ENCODE measurements at regions not wholly inside any gene's neighbourhood (a gene's known extent, or its start where the extent isn't known, plus 50 kb on each side); places are given as distances from the start of the nearest gene placed in this dataset.

DNA sequence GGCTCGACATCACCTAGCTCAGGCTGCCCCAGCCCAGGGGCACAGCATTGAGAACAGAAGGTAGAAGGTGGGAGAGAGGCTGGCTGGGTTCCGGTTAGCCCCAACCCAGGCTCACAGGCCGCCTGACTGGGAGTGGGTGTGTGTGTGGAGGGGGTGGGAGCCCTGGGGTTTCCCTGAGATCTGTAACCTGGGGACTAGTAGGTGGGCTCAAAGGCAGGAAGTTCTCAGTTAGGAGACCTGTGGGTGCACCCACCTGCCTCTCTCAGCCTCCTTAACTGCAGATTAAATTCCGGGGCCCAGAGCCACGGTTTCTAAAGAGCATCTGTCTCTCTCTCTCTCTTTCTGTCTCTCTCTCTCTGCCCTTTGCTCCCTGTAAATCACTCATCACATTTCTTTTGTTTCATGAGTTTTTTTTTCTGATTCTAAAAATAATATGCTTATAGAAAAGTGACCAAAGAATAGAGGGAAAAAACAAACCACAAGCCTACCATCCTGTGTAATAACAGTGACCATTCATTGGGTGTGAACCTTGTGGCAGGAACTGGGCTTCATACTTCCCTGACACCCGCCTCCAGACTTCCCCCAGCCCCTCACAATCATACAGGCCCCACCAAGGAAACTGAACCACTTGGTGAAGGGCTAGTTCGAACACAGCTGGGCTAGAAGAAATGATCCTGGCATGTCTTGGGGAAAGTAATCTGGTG is 83.4 kb upstream of the SMNDC1 start:
- TF ChIP-seq, protein P1, sequence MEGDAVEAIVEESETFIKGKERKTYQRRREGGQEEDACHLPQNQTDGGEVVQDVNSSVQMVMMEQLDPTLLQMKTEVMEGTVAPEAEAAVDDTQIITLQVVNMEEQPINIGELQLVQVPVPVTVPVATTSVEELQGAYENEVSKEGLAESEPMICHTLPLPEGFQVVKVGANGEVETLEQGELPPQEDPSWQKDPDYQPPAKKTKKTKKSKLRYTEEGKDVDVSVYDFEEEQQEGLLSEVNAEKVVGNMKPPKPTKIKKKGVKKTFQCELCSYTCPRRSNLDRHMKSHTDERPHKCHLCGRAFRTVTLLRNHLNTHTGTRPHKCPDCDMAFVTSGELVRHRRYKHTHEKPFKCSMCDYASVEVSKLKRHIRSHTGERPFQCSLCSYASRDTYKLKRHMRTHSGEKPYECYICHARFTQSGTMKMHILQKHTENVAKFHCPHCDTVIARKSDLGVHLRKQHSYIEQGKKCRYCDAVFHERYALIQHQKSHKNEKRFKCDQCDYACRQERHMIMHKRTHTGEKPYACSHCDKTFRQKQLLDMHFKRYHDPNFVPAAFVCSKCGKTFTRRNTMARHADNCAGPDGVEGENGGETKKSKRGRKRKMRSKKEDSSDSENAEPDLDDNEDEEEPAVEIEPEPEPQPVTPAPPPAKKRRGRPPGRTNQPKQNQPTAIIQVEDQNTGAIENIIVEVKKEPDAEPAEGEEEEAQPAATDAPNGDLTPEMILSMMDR (conservative IDR thresholded peaks at IDR 0.05 in 1 of 2, IDR thresholded peaks at IDR 0.05 in 1 of 2; ENCODE audit: low read depth in 1 of 2, low read length in 2 of 2) = no peak
- no peak for TF ChIP-seq EZH2 (IDR thresholded peaks at IDR 0.05; ENCODE audit: low read length, missing control alignments)

Measured in fibroblast of lung (primary cell).